ENCODE measurements at regions not wholly inside any gene's neighbourhood (a gene's known extent, or its start where the extent isn't known, plus 50 kb on each side); places are given as distances from the start of the nearest gene placed in this dataset.

DNA sequence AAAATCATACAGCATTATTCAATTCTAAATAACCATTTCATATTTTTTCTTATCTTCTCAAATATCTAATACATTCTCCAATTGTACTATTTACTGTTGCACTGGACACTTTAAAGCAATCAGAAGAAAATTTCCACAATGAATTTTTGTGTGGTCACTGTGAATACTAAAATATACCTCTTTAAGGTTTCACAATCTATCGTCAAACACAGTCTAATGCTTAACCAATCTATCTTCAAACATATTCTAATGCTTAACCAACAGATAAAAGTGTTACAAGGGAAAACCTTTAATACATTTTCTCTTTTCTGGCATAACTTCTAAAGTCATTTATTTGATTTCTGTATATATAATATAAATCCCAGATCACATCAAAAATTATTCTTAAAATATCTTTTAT lies 2035.5 kb upstream of the CDH6 start:
- no peaks in the 10 kb centered on the region for H3K27me3 Mint-ChIP-seq (ENCODE audit: insufficient read depth, low read depth)
- no peaks in the 10 kb centered on the region for H3K36me3 Mint-ChIP-seq
- Histone ChIP-seq H4K20me1 (ENCODE audit: low read depth) (no peaks in the 10 kb centered on the region), H3K79me2 (ENCODE audit: low read depth) (no peaks in the 10 kb centered on the region), H3K27ac (no peak overlapping the region), H3K9me3 (ENCODE audit: low read depth) (no peaks in the 10 kb centered on the region), H2AFZ (replicated peaks) (no peak overlapping the region), H3K4me3 (no peak overlapping the region), H3K9ac (no peak overlapping the region), H3K27me3 (no peaks in the 10 kb centered on the region), H3K36me3 (no peaks in the 10 kb centered on the region), H3K4me1 (peaks cover 23% of the 10 kb centered on the region), H3K4me2 (no peak overlapping the region), H3F3A (ENCODE audit: low read depth) (no peaks in the 10 kb centered on the region)
- H3K27ac Mint-ChIP-seq, result no peak overlapping the region
- H3K4me3 Mint-ChIP-seq, result no peak overlapping the region
- no peak for TF ChIP-seq EZH2phosphoT487 (IDR thresholded peaks at IDR 0.05)
- peaks cover 8% of the 10 kb centered on the region for H3K4me1 Mint-ChIP-seq
- H3K9me3 Mint-ChIP-seq, result no peaks in the 10 kb centered on the region
- DNase-seq (ENCODE audit: low spot score), result no peak

DNA sequence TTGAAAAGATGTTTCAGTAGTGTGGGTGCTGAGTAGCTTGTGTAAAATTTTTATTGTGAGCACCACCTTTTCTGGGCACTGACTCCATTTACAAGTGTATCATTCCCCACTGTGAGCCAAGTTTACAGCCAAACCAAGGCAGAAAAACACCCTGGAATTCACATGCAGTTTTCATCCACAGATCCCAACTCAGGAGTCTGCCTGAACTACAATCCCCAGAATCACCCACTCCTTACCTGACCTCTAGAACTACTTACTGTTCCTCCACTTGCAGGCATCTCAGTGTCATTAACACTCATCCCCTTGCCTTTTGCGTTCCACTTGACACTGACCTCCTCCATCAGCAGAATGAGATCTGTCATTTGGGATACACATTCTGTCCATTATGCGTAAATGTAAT lies 2042.6 kb upstream of the CDH6 start:
- Histone ChIP-seq H3K27ac (no peak overlapping the region), H2AFZ (replicated peaks) (no peak overlapping the region), H3F3A (ENCODE audit: low read depth) (no peaks in the 10 kb centered on the region), H3K9ac (no peak overlapping the region), H3K27me3 (no peaks in the 10 kb centered on the region), H3K4me2 (no peak overlapping the region), H4K20me1 (ENCODE audit: low read depth) (no peaks in the 10 kb centered on the region), H3K4me1 (no peaks in the 10 kb centered on the region), H3K9me3 (ENCODE audit: low read depth) (no peaks in the 10 kb centered on the region), H3K4me3 (no peak overlapping the region), H3K79me2 (ENCODE audit: low read depth) (no peaks in the 10 kb centered on the region), H3K36me3 (no peaks in the 10 kb centered on the region)
- no peak for DNase-seq (ENCODE audit: low spot score)
- H3K36me3 Mint-ChIP-seq, result no peaks in the 10 kb centered on the region
- no peak overlapping the region for H3K4me3 Mint-ChIP-seq
- no peaks in the 10 kb centered on the region for H3K27me3 Mint-ChIP-seq (ENCODE audit: insufficient read depth, low read depth)
- TF ChIP-seq, protein P1, sequence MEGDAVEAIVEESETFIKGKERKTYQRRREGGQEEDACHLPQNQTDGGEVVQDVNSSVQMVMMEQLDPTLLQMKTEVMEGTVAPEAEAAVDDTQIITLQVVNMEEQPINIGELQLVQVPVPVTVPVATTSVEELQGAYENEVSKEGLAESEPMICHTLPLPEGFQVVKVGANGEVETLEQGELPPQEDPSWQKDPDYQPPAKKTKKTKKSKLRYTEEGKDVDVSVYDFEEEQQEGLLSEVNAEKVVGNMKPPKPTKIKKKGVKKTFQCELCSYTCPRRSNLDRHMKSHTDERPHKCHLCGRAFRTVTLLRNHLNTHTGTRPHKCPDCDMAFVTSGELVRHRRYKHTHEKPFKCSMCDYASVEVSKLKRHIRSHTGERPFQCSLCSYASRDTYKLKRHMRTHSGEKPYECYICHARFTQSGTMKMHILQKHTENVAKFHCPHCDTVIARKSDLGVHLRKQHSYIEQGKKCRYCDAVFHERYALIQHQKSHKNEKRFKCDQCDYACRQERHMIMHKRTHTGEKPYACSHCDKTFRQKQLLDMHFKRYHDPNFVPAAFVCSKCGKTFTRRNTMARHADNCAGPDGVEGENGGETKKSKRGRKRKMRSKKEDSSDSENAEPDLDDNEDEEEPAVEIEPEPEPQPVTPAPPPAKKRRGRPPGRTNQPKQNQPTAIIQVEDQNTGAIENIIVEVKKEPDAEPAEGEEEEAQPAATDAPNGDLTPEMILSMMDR (IDR thresholded peaks at IDR 0.05), result no peak
- no peak for TF ChIP-seq EZH2phosphoT487 (IDR thresholded peaks at IDR 0.05)
- TF ChIP-seq EZH2 (IDR thresholded peaks at IDR 0.05), result no peak
- no peak overlapping the region for H3K27ac Mint-ChIP-seq
- peaks cover 3% of the 10 kb centered on the region for H3K9me3 Mint-ChIP-seq
- H3K4me1 Mint-ChIP-seq, result peaks cover 3% of the 10 kb centered on the region

DNA sequence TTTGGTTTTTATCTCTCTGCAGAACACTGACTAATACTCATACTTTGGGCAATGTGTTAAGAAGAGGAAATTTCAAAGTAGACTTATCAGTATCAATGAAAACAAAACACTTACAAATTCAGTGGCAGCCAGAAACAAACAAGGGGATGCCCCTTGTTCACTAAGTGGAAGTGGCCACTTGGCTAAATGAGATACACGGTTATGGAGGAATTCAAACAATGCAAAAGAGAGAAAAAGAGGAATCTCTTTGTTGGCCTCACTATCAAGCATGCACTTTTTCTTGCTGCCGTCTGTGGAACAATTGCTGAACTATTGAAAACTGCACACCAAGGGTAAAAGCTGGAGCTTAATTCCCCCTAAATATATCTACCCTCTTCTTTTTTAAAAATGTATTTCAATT lies 2044.9 kb upstream of the CDH6 start:
- Mint-ChIP-seq H3K4me3 (no peak overlapping the region), H3K27me3 (ENCODE audit: insufficient read depth, low read depth) (no peaks in the 10 kb centered on the region), H3K9me3 (peaks cover 3% of the 10 kb centered on the region), H3K4me1 (peaks cover 5% of the 10 kb centered on the region), H3K36me3 (no peaks in the 10 kb centered on the region), H3K27ac (no peak overlapping the region)
- peaks cover 2% of the 10 kb centered on the region for H3K4me1 ChIP-seq
- H3K4me2 ChIP-seq, result no peak overlapping the region
- no peak overlapping the region for H3K9ac ChIP-seq
- H3K4me3 ChIP-seq, result no peak overlapping the region
- no peak overlapping the region for H3K27ac ChIP-seq
- peak; percentile 14 for DNase-seq (ENCODE audit: low spot score)
- peak overlapping the region; percentile 57 for H2AFZ ChIP-seq (replicated peaks)
- no peaks in the 10 kb centered on the region for H3K27me3 ChIP-seq
- H3F3A ChIP-seq (ENCODE audit: low read depth), result no peaks in the 10 kb centered on the region
- H3K9me3 ChIP-seq (ENCODE audit: low read depth), result no peaks in the 10 kb centered on the region
- H4K20me1 ChIP-seq (ENCODE audit: low read depth), result no peaks in the 10 kb centered on the region
- no peaks in the 10 kb centered on the region for H3K36me3 ChIP-seq
- no peaks in the 10 kb centered on the region for H3K79me2 ChIP-seq (ENCODE audit: low read depth)
- TF ChIP-seq, protein P1 (IDR thresholded peaks at IDR 0.05), result no peak
- TF ChIP-seq EZH2 (IDR thresholded peaks at IDR 0.05) (no peak), EZH2phosphoT487 (IDR thresholded peaks at IDR 0.05) (no peak)

DNA sequence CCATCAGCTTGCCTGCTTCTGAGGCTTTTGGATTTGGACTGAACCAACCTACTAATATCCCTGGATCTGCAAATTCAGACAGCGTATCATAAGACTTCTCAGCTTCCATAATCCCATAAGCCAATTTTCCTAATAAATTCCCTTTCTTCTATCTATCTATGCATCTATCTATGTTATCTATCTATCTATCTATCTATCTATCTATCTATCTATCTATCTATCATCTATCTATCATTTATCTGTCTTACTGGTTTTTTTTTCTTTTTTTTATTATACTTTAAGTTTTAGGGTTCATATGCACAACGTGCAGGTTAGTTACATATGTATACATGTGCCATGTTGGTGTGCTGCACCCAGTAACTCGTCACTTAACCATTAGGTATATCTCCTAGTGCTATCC lies 2045.4 kb upstream of the CDH6 start:
- no peaks in the 10 kb centered on the region for H3K27me3 ChIP-seq
- H3K36me3 ChIP-seq, result no peaks in the 10 kb centered on the region
- TF ChIP-seq EZH2 (IDR thresholded peaks at IDR 0.05), result no peak
- no peaks in the 10 kb centered on the region for H3K79me2 ChIP-seq (ENCODE audit: low read depth)
- H3K4me2 ChIP-seq, result no peak overlapping the region
- no peak overlapping the region for H3K27ac ChIP-seq
- no peaks in the 10 kb centered on the region for H3K9me3 ChIP-seq (ENCODE audit: low read depth)
- DNase-seq (ENCODE audit: low spot score), result no peak
- Mint-ChIP-seq H3K27me3 (ENCODE audit: insufficient read depth, low read depth) (no peaks in the 10 kb centered on the region), H3K4me3 (no peak overlapping the region), H3K27ac (no peak overlapping the region), H3K9me3 (peaks cover 3% of the 10 kb centered on the region), H3K36me3 (no peaks in the 10 kb centered on the region), H3K4me1 (peaks cover 6% of the 10 kb centered on the region)
- H4K20me1 ChIP-seq (ENCODE audit: low read depth), result no peaks in the 10 kb centered on the region
- no peaks in the 10 kb centered on the region for H3F3A ChIP-seq (ENCODE audit: low read depth)
- no peak overlapping the region for H3K4me3 ChIP-seq
- no peak overlapping the region for H2AFZ ChIP-seq (replicated peaks)
- peaks cover 5% of the 10 kb centered on the region for H3K4me1 ChIP-seq
- H3K9ac ChIP-seq, result no peak overlapping the region
